Keratinocyte (primary cell): ENCODE measurements at regions not wholly inside any gene's neighbourhood (a gene's known extent, or its start where the extent isn't known, plus 50 kb on each side); places are given as distances from the start of the nearest gene placed in this dataset.

Experiments
- DNase-seq: peaks from one replicate; pipeline ENCODE4 v3.0.0-alpha.2; 2011; ENCODE audit warnings: low read depth, missing footprints, low spot score
- FAIRE-seq: peaks from 2 replicates; lab custom pipeline; 2011; peaks lifted over from hg19 to GRCh38; lab: Jason Lieb, UNC
- H2AFZ ChIP-seq: 2 replicates; pipeline ENCODE4 v1.6.0; 2012; ENCODE audit warnings: low read length, control low read depth, inconsistent platforms; ENCODE audit not compliant: control insufficient read depth
- H3K27ac ChIP-seq: 2 replicates; pipeline ENCODE4 v1.5.1; 2011; ENCODE audit warnings: low read length; ENCODE audit not compliant: control insufficient read depth, insufficient read depth
- H3K27me3 ChIP-seq: 3 replicates; pipeline ENCODE4 v1.6.0; 2011; ENCODE audit warnings: low read length; ENCODE audit not compliant: control insufficient read depth, insufficient read depth; ENCODE audit errors: extremely low read depth
- H3K36me3 ChIP-seq, 2 experiments: 2 replicates in 1 of 2; 3 replicates in 1 of 2; pipeline ENCODE4 v1.5.1; 2011; ENCODE audit warnings: low read length in 2 of 2, mild to moderate bottlenecking in 1 of 2; ENCODE audit not compliant: control insufficient read depth in 2 of 2, insufficient read depth in 2 of 2; ENCODE audit errors: extremely low read depth in 1 of 2
- H3K4me1 ChIP-seq: 3 replicates; pipeline ENCODE4 v1.5.1; 2011; ENCODE audit warnings: low read length; ENCODE audit not compliant: control insufficient read depth, insufficient read depth; ENCODE audit errors: extremely low read depth
- H3K4me2 ChIP-seq: 3 replicates; pipeline ENCODE4 v1.6.0; 2011; ENCODE audit warnings: low read depth, low read length; ENCODE audit not compliant: control insufficient read depth, insufficient read depth; ENCODE audit errors: extremely low read depth
- H3K4me3 ChIP-seq, 3 experiments: fragments of 200-600 bp in 1 of 3; sonication (generic) in 1 of 3; 2 replicates in 2 of 3; 3 replicates in 1 of 3; pipeline ENCODE4 v1.5.1; 2011 to 2016; ENCODE audit warnings: low read length in 3 of 3, mild to moderate bottlenecking in 3 of 3, control low read depth in 2 of 3, inconsistent platforms in 1 of 3, low read depth in 1 of 3, mixed read lengths in 1 of 3, mixed run types in 1 of 3, moderate library complexity in 1 of 3; ENCODE audit not compliant: control insufficient read depth in 2 of 3, insufficient read depth in 2 of 3; ENCODE audit errors: extremely low read depth in 1 of 3
- H3K79me2 ChIP-seq: 2 replicates; pipeline ENCODE4 v1.6.0; 2012; ENCODE audit warnings: low read length; ENCODE audit not compliant: control insufficient read depth, insufficient read depth
- H3K9ac ChIP-seq: 3 replicates; pipeline ENCODE4 v1.6.0; 2011; ENCODE audit warnings: low read length; ENCODE audit not compliant: control insufficient read depth, insufficient read depth; ENCODE audit errors: extremely low read depth
- H3K9me1 ChIP-seq: 3 replicates; pipeline ENCODE4 v1.6.0; 2011; ENCODE audit warnings: low read length; ENCODE audit not compliant: control insufficient read depth, insufficient read depth; ENCODE audit errors: extremely low read depth
- H3K9me3 ChIP-seq: 2 replicates; pipeline ENCODE4 v1.5.1; 2012; ENCODE audit warnings: low read depth, low read length; ENCODE audit not compliant: control insufficient read depth
- H4K20me1 ChIP-seq: 3 replicates; pipeline ENCODE4 v1.6.0; 2011; ENCODE audit warnings: low read length; ENCODE audit not compliant: control insufficient read depth, insufficient read depth; ENCODE audit errors: extremely low read depth
- EZH2 ChIP-seq: IDR thresholded peaks from one replicate; pipeline ENCODE4 v1.6.1; 2012; ENCODE audit warnings: inconsistent platforms, mild to moderate bottlenecking, low read length, moderate library complexity
- dilution Hi-C: fragments of 300-500 bp; cut with MboI; formaldehyde crosslinking; loops from one replicate; pipeline ENCODE4 v1.7.0; 2020; ENCODE audit warnings: low sequenced_read_pairs; ENCODE audit not compliant: extremely low pct_ligation_motif_present
- TF ChIP-seq, protein P1 (sequence below), 3 experiments: IDR thresholded peaks in 1 of 3; conservative IDR thresholded peaks in 1 of 3; optimal IDR thresholded peaks in 1 of 3; 2 replicates in 2 of 3; 3 replicates in 1 of 3; pipeline versions ENCODE3 to v1.5.1; 2011; ENCODE audit warnings: low read length in 3 of 3, mild to moderate bottlenecking in 3 of 3, moderate library complexity in 2 of 3, control low read depth in 1 of 3, inconsistent platforms in 1 of 3; ENCODE audit not compliant: insufficient read depth in 2 of 3; ENCODE audit errors: extremely low read depth in 1 of 3

DNA sequence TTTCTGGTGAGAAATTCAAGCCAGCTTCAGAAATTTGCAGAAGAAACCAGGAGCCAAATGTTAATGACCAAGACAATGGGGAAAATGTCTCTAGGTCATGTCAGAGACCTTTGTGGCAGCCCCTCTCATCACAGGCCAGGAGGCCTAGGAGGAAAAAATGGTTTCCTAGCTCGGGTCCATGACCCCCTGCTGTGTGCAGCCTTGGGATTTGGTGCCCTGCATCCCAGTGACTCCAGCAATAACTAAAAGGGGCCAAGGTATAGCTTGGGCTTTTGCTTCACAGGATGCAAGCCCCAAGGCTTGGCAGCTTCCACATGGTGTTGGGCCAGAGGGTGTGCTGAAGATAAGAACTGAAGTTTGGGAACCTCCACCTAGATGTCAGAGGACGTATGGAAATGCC, 814.7 kb upstream of the SLIT2 start:
- Histone ChIP-seq H3K79me2 (no peaks in the 10 kb centered on the region), H4K20me1 (no peaks in the 10 kb centered on the region), H3K9me1 (no peaks in the 10 kb centered on the region), H3K27ac (no peak overlapping the region), H3K9ac (no peak overlapping the region), H3K4me2 (no peak overlapping the region), H3K27me3 (no peaks in the 10 kb centered on the region), H2AFZ (no peak overlapping the region), H3K4me3 (no peak overlapping the region), H3K9me3 (peaks cover 2% of the 10 kb centered on the region), H3K36me3 (no peaks in the 10 kb centered on the region), H3K4me1 (no peaks in the 10 kb centered on the region)
- dilution Hi-C loops: no loop called here
- DNase-seq (no peak), FAIRE-seq (no peak)
- TF ChIP-seq, protein P1, sequence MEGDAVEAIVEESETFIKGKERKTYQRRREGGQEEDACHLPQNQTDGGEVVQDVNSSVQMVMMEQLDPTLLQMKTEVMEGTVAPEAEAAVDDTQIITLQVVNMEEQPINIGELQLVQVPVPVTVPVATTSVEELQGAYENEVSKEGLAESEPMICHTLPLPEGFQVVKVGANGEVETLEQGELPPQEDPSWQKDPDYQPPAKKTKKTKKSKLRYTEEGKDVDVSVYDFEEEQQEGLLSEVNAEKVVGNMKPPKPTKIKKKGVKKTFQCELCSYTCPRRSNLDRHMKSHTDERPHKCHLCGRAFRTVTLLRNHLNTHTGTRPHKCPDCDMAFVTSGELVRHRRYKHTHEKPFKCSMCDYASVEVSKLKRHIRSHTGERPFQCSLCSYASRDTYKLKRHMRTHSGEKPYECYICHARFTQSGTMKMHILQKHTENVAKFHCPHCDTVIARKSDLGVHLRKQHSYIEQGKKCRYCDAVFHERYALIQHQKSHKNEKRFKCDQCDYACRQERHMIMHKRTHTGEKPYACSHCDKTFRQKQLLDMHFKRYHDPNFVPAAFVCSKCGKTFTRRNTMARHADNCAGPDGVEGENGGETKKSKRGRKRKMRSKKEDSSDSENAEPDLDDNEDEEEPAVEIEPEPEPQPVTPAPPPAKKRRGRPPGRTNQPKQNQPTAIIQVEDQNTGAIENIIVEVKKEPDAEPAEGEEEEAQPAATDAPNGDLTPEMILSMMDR (optimal IDR thresholded peaks at IDR 0.05 in 1 of 3, IDR thresholded peaks at IDR 0.05 in 1 of 3, conservative IDR thresholded peaks at IDR 0.05 in 1 of 3; ENCODE audit: extremely low read depth in 1 of 3, insufficient read depth in 2 of 3, low read length in 3 of 3): no peak
- no peak for TF ChIP-seq EZH2

DNA sequence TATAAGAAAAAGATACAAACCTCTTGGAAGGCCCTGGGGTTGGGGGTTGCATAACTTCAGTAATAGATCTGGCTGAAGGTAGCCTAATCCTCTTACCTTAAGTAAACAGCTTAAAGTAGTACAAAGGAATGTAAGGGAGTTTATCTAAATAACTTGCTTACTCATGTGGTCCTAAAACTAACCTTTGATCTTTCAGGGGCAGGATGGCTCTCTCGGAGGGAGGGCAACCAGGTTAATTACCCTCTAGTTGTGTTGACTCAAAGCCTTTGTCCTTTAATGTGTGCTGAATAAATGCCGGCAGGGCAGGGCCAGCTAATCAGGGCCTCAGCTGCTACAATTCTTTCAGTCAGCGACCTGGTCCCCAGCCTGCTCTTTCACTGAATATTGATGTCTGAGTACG, 822.0 kb upstream of the SLIT2 start:
- H3K4me1 ChIP-seq: no peaks in the 10 kb centered on the region
- H3K79me2 ChIP-seq: no peaks in the 10 kb centered on the region
- dilution Hi-C loops: no loop called here
- no peak overlapping the region for H3K4me3 ChIP-seq
- no peak overlapping the region for H3K27ac ChIP-seq
- no peak overlapping the region for H3K9ac ChIP-seq
- H3K36me3 ChIP-seq: no peaks in the 10 kb centered on the region
- TF ChIP-seq, protein P1 (optimal IDR thresholded peaks at IDR 0.05 in 1 of 3, IDR thresholded peaks at IDR 0.05 in 1 of 3, conservative IDR thresholded peaks at IDR 0.05 in 1 of 3; ENCODE audit: extremely low read depth in 1 of 3, insufficient read depth in 2 of 3, low read length in 3 of 3): no peak
- TF ChIP-seq EZH2: no peak
- no peaks in the 10 kb centered on the region for H3K27me3 ChIP-seq
- FAIRE-seq (no peak), DNase-seq (no peak)
- H3K9me3 ChIP-seq: no peaks in the 10 kb centered on the region
- H3K9me1 ChIP-seq: no peaks in the 10 kb centered on the region
- no peak overlapping the region for H3K4me2 ChIP-seq
- no peaks in the 10 kb centered on the region for H4K20me1 ChIP-seq
- H2AFZ ChIP-seq: no peak overlapping the region
